Testis (tissue), 2 donors: ENCODE measurements at regions not wholly inside any gene's neighbourhood (a gene's known extent, or its start where the extent isn't known, plus 50 kb on each side); places are given as distances from the start of the nearest gene placed in this dataset.

Experiments
- CTCF ChIP-seq, 3 experiments: fragments of 450-650 bp in 2 of 3; fragments of 200-600 bp in 1 of 3; sonication (generic) in 1 of 3; IDR thresholded peaks; one replicate each; pipeline ENCODE4 v1.5.1; 2016 to 2019; ENCODE audit warnings: antibody characterized with exemption in 3 of 3, mild to moderate bottlenecking in 2 of 3, moderate library complexity in 1 of 3
- POLR2A ChIP-seq: fragments of 450-650 bp; IDR thresholded peaks from one replicate; pipeline ENCODE4 v1.6.1; 2017; ENCODE audit warnings: antibody characterized with exemption, mild to moderate bottlenecking, moderate library complexity

GRCh38 chr3:84772841-84773240 lies 185.9 kb upstream of the CADM2 start:
- no peak for TF ChIP-seq CTCF (IDR thresholded peaks at IDR 0.05)
- TF ChIP-seq POLR2A = no peak
